ENCODE measurements at regions not wholly inside any gene's neighbourhood (a gene's known extent, or its start where the extent isn't known, plus 50 kb on each side); places are given as distances from the start of the nearest gene placed in this dataset.

GRCh38 chr2:236444187-236444586 is 125.4 kb upstream of the ACKR3 start:
- no peak for TF ChIP-seq POLR2A (IDR thresholded peaks at IDR 0.05; ENCODE audit: low read length)
- no peak for TF ChIP-seq GATA1 (IDR thresholded peaks at IDR 0.05; ENCODE audit: low read depth, low read length)
